HepG2 (cell line): ENCODE measurements at regions not wholly inside any gene's neighbourhood (a gene's known extent, or its start where the extent isn't known, plus 50 kb on each side); places are given as distances from the start of the nearest gene placed in this dataset.

Experiments
- ATAC-seq: fragments of 200-7000 bp; cut with Tn5 transposase; 3 replicates; pipeline ENCODE4 v1.9.1; 2020; ENCODE audit warnings: mild to moderate bottlenecking, moderate library complexity
- BruUV-seq: library from RNA; stranded (reverse); fragments of 400-500 nt; replicated peaks from 2 replicates; lab custom pipeline; 2021; lab: Mats Ljungman, UMichigan
- CTCF ChIA-PET: fragments of 300-600 bp; formaldehyde crosslinking; extraction: SDS; loops from one replicate; lab custom pipeline; 2021; ENCODE audit warnings: low total read pairs, inconsistent platforms, low intra/inter-chr PET ratio; lab: Yijun Ruan, JAX
- POLR2A ChIA-PET: fragments of 350-600 bp; sonication (Branson Sonifier 250); formaldehyde crosslinking; loops from one replicate; lab custom pipeline; 2020; ENCODE audit warnings: antibody characterized with exemption, inconsistent platforms; lab: Yijun Ruan, JAX
- DNase-seq: peaks from one replicate; pipeline ENCODE4 v3.0.0-alpha.2; 2015; ENCODE audit warnings: low spot score
- FAIRE-seq: peaks from 3 replicates; lab custom pipeline; 2011; peaks lifted over from hg19 to GRCh38; lab: Jason Lieb, UNC
- H2AFZ ChIP-seq: one replicate; pipeline ENCODE4 v1.6.1; 2011; ENCODE audit warnings: low read length, inconsistent platforms
- H3K27ac ChIP-seq: fragments of 300-600 bp; 3 replicates; pipeline ENCODE4 v1.8.0; 2011; ENCODE audit warnings: mixed run types, mild to moderate bottlenecking, mixed read lengths, low read length, inconsistent platforms; ENCODE audit not compliant: insufficient read depth; ENCODE audit errors: extremely low read length
- H3K27me3 ChIP-seq, 2 experiments: fragments of 200-600 bp in 1 of 2; 2 replicates in 1 of 2; 3 replicates in 1 of 2; pipeline versions ENCODE4 v1.6.0 to v1.8.0; 2011; ENCODE audit warnings: low read length in 2 of 2, mild to moderate bottlenecking in 2 of 2, moderate library complexity in 2 of 2, inconsistent platforms in 1 of 2; ENCODE audit not compliant: insufficient read depth in 2 of 2, control insufficient read depth in 1 of 2
- H3K36me3 ChIP-seq, 2 experiments: fragments of 200-600 bp in 1 of 2; replicated peaks in 1 of 2; 2 replicates in 1 of 2; 3 replicates in 1 of 2; pipeline versions ENCODE4 v1.5.1 to v1.8.0; 2011; ENCODE audit warnings: low read length in 2 of 2, inconsistent platforms in 1 of 2; ENCODE audit not compliant: insufficient read depth in 2 of 2, control insufficient read depth in 1 of 2
- H3K4me1 ChIP-seq: 2 replicates; pipeline ENCODE4 v1.5.1; 2012; ENCODE audit warnings: low read length, inconsistent platforms; ENCODE audit not compliant: insufficient read depth
- H3K4me2 ChIP-seq: 2 replicates; pipeline ENCODE4 v1.6.0; 2011; ENCODE audit warnings: low read depth, low read length, inconsistent platforms
- H3K4me3 ChIP-seq, 3 experiments: fragments of 200-600 bp in 1 of 3; sonication (generic), shearing (Covaris generic) in 1 of 3; replicated peaks in 1 of 3; 2 replicates each; pipeline ENCODE4 v1.5.1; 2011 to 2016; ENCODE audit warnings: low read length in 3 of 3, inconsistent platforms in 2 of 3, low read depth in 2 of 3, mild to moderate bottlenecking in 2 of 3, control low read depth in 1 of 3, mixed read lengths in 1 of 3; ENCODE audit not compliant: insufficient read depth in 1 of 3
- H3K79me2 ChIP-seq: one replicate; pipeline ENCODE4 v1.6.1; 2011; ENCODE audit warnings: low read length, inconsistent platforms; ENCODE audit not compliant: insufficient read depth
- H3K9ac ChIP-seq: 2 replicates; pipeline ENCODE4 v1.6.0; 2011; ENCODE audit warnings: mild to moderate bottlenecking, low read depth, low read length, inconsistent platforms; ENCODE audit not compliant: insufficient read depth
- H3K9me3 ChIP-seq: 2 replicates; pipeline ENCODE4 v1.5.1; 2012; ENCODE audit warnings: mild to moderate bottlenecking, low read length
- H4K20me1 ChIP-seq: 2 replicates; pipeline ENCODE4 v1.6.0; 2011; ENCODE audit warnings: inconsistent platforms, mild to moderate bottlenecking, low read length, moderate library complexity; ENCODE audit not compliant: insufficient read depth
- AGO1 ChIP-seq: fragments of 200-400 bp; formaldehyde crosslinking; IDR thresholded peaks from 2 replicates; pipeline ENCODE4 v1.6.1; 2017; ENCODE audit warnings: mild to moderate bottlenecking, low read depth, low read length, moderate library complexity; ENCODE audit not compliant: poor library complexity, severe bottlenecking
- CBX2 ChIP-seq, 2 experiments: fragments of 200-600 bp in 1 of 2; sonication (generic); formaldehyde crosslinking in 1 of 2; IDR thresholded peaks; 2 replicates each; pipeline versions ENCODE4 v1.7.0 to v1.8.1; 2018 to 2022; ENCODE audit warnings: low read depth in 2 of 2, low read length in 1 of 2, mild to moderate bottlenecking in 1 of 2, missing genetic modification reagents in 1 of 2
- ETV5 ChIP-seq: IDR thresholded peaks from 2 replicates; pipeline ENCODE4 v1.6.1; 2018; ENCODE audit warnings: missing biosample characterization, missing genetic modification reagents, inconsistent platforms, borderline replicate concordance
- FOSL1 ChIP-seq: sonication (generic); formaldehyde crosslinking; IDR thresholded peaks from 2 replicates; pipeline ENCODE4 v1.9.0; 2021; ENCODE audit warnings: missing genetic modification reagents, borderline replicate concordance
- HNF4A ChIP-seq: sonication (generic); formaldehyde crosslinking; IDR thresholded peaks from 2 replicates; pipeline ENCODE4 v1.4.0; 2020; ENCODE audit warnings: missing genetic modification reagents
- KDM2A ChIP-seq: sonication (generic); formaldehyde crosslinking; IDR thresholded peaks from 2 replicates; pipeline ENCODE4 v1.4.0; 2020; ENCODE audit warnings: low read depth, missing genetic modification reagents, borderline replicate concordance
- KDM6A ChIP-seq: IDR thresholded peaks from 2 replicates; pipeline ENCODE4 v1.6.1; 2016; ENCODE audit warnings: low read depth
- PAF1 ChIP-seq: IDR thresholded peaks from 2 replicates; pipeline ENCODE4 v1.6.1; 2016; ENCODE audit warnings: missing genetic modification reagents, missing compliant biosample characterization
- PAX8 ChIP-seq: sonication (generic); formaldehyde crosslinking; IDR thresholded peaks from 2 replicates; pipeline ENCODE4 v1.8.0; 2022; ENCODE audit warnings: mild to moderate bottlenecking, missing genetic modification reagents, borderline replicate concordance
- SIX4 ChIP-seq: sonication (generic); formaldehyde crosslinking; IDR thresholded peaks from 2 replicates; pipeline ENCODE4 v1.4.0; 2020; ENCODE audit warnings: missing genetic modification reagents
- TFDP1 ChIP-seq: IDR thresholded peaks from 2 replicates; pipeline ENCODE4 v1.6.1; 2016; ENCODE audit warnings: missing compliant biosample characterization, missing genetic modification reagents, borderline replicate concordance
- ZKSCAN1 ChIP-seq: fragments of 150-350 bp; IDR thresholded peaks from 2 replicates; pipeline ENCODE4 v1.6.1; 2014; ENCODE audit warnings: low read length
- ZNF33A ChIP-seq: sonication (generic); formaldehyde crosslinking; IDR thresholded peaks from 2 replicates; pipeline ENCODE4 v1.5.1; 2020; ENCODE audit warnings: missing genetic modification reagents, mild to moderate bottlenecking, moderate library complexity, borderline replicate concordance
- ZNF556 ChIP-seq: sonication (generic); formaldehyde crosslinking; IDR thresholded peaks from 2 replicates; pipeline ENCODE4 v1.4.0; 2020; ENCODE audit warnings: mild to moderate bottlenecking, missing genetic modification reagents, borderline replicate concordance
- ZNF709 ChIP-seq: sonication (generic); formaldehyde crosslinking; IDR thresholded peaks from 2 replicates; pipeline ENCODE4 v1.5.0; 2020; ENCODE audit warnings: mild to moderate bottlenecking, missing genetic modification reagents
- ZNF816 ChIP-seq: sonication (generic); formaldehyde crosslinking; IDR thresholded peaks from 2 replicates; pipeline ENCODE4 v1.8.0; 2022; ENCODE audit warnings: missing genetic modification reagents, mild to moderate bottlenecking, borderline replicate concordance
- ZNF891 ChIP-seq: sonication (generic); formaldehyde crosslinking; IDR thresholded peaks from 2 replicates; pipeline ENCODE4 v1.5.0; 2020; ENCODE audit warnings: mild to moderate bottlenecking, missing genetic modification reagents
- WGBS: methylation state at CpG from one replicate; pipeline ENCODE4 v1.1.6; 2017; ENCODE audit warnings: low lambda C conversion rate; 5-methylcytosine and 5-hydroxymethylcytosine counted together
- in situ Hi-C: cut with HindIII; loops from 2 replicates; pipeline ENCODE4 v1.10.0; 2017; ENCODE audit warnings: low pct_unique_long_range_greater_than_20kb; ENCODE audit not compliant: extremely low pct_ligation_motif_present
- intact Hi-C: fragments of 100-400 bp; cut with micrococcal nuclease; formaldehyde crosslinking; loops from one replicate; pipeline ENCODE4 v1.10.0; 2022; ENCODE audit not compliant: unreplicated experiment

- in situ Hi-C loops = no loop called here
- CTCF ChIA-PET = no interaction called here
- Histone ChIP-seq H3K9me3 (no peaks in the 10 kb centered on the region), H3K4me2 (no peak overlapping the region), H4K20me1 (no peaks in the 10 kb centered on the region), H3K4me3 (no peak overlapping the region), H2AFZ (no peak overlapping the region), H3K4me1 (no peaks in the 10 kb centered on the region), H3K36me3 (no peaks in the 10 kb centered on the region), H3K79me2 (no peaks in the 10 kb centered on the region), H3K9ac (no peak overlapping the region), H3K27me3 (no peaks in the 10 kb centered on the region), H3K27ac (no peak overlapping the region)
- BruUV-seq = no TSS peak
- no peak for ATAC-seq
- no peak for TF ChIP-seq FOSL1 (CRISPR knock-in tag)
- TF ChIP-seq CBX2 (IDR thresholded peaks at IDR 0.05; ENCODE audit: low read depth, low read length) = no peak
- TF ChIP-seq CBX2 (CRISPR knock-in tag; IDR thresholded peaks at IDR 0.05; ENCODE audit: low read depth) = no peak
- no peak for TF ChIP-seq ZNF816
- TF ChIP-seq ETV5 (CRISPR knock-in tag) = no peak
- TF ChIP-seq ZNF709 = no peak
- TF ChIP-seq KDM2A = no peak
- TF ChIP-seq TFDP1 (CRISPR knock-in tag) = no peak
- no peak for TF ChIP-seq ZKSCAN1
- TF ChIP-seq PAF1 = no peak
- TF ChIP-seq KDM6A = no peak
- TF ChIP-seq ZNF556 (CRISPR knock-in tag) = no peak
- TF ChIP-seq ZNF891 = no peak
- TF ChIP-seq HNF4A (CRISPR knock-in tag) = no peak
- no peak for TF ChIP-seq PAX8 (CRISPR knock-in tag)
- no peak for TF ChIP-seq AGO1
- no peak for TF ChIP-seq ZNF33A
- TF ChIP-seq SIX4 = no peak
- no peak for FAIRE-seq
- POLR2A ChIA-PET = no interaction called here
- intact Hi-C loops = no loop called here
- 2% methylated on average over 1 of the region's 1 CpG for WGBS
- no peak for DNase-seq
These were observed 456.3 kb downstream of the ZEB2 start for GRCh38 chr2:144063602-144064001.
